Ovary (tissue), 7 donors: ENCODE measurements at regions not wholly inside any gene's neighbourhood (a gene's known extent, or its start where the extent isn't known, plus 50 kb on each side); places are given as distances from the start of the nearest gene placed in this dataset.

ENCODE experiments used
- DNase-seq, 5 donors: peaks; one replicate each; pipeline ENCODE4 v3.0.0-alpha.2; 2019 to 2020
- H3K27ac ChIP-seq, 2 donors: fragments of 200-600 bp; one replicate each; pipeline versions ENCODE4 v1.5.1 to v1.8.0; 2019 to 2022
- H3K27me3 ChIP-seq: fragments of 200-600 bp; one replicate; pipeline ENCODE4 v1.8.0; 2022
- H3K36me3 ChIP-seq: fragments of 200-600 bp; sonication (generic); one replicate; pipeline ENCODE4 v1.5.1; 2019
- H3K4me1 ChIP-seq: one replicate; pipeline ENCODE4 v1.8.1; 2013; ENCODE audit warnings: mild to moderate bottlenecking, moderate library complexity; ENCODE audit not compliant: insufficient read depth
- H3K4me3 ChIP-seq: fragments of 200-600 bp; sonication (generic); one replicate; pipeline ENCODE4 v1.5.1; 2017
- H3K9me3 ChIP-seq, 2 donors: fragments of 200-600 bp in 1 of 2; sonication (generic) in 1 of 2; one replicate each; pipeline versions ENCODE4 v1.5.1 to v1.8.1; 2013 to 2019; ENCODE audit warnings: mild to moderate bottlenecking in 1 of 2, moderate library complexity in 1 of 2
- EP300 ChIP-seq: sonication (generic); formaldehyde crosslinking; IDR thresholded peaks from one replicate; pipeline ENCODE4 v1.6.1; 2017; ENCODE audit warnings: antibody characterized with exemption
- POLR2A ChIP-seq: fragments of 450-650 bp; IDR thresholded peaks from one replicate; pipeline ENCODE4 v1.6.1; 2017; ENCODE audit warnings: antibody characterized with exemption, mild to moderate bottlenecking, moderate library complexity
- WGBS, 3 donors: extraction: QIAGEN DNeasy Blood & Tissue Kit in 1 of 3; methylation state at CpG; one replicate each; pipeline versions ENCODE4 v1.1.5 to v1.1.7; 2013 to 2017; 5-methylcytosine and 5-hydroxymethylcytosine counted together
- intact Hi-C, 4 donors: fragments of 100-400 bp; cut with DNase I; formaldehyde crosslinking; loops; one replicate each; pipeline versions ENCODE4 v1.11.0 to v1.15.1; 2022 to 2023
- TF ChIP-seq, protein P1 (sequence below), 3 donors: fragments of 450-650 bp in 2 of 3; fragments of 200-600 bp in 1 of 3; IDR thresholded peaks; one replicate each; pipeline versions ENCODE4 v1.5.1 to v1.8.0; 2016 to 2022; ENCODE audit warnings: antibody characterized with exemption in 3 of 3, mild to moderate bottlenecking in 1 of 3
- donor health status: DM: no; HTN: no; CAD: no; lungs with moderate emphysema.
- donor health status: DM: no; HTN: no; CAD: no.
- donor health status: Bipolar disorder and iron deficiency.
- donor health status: DM: no; HTN: no; CAD: no.
- donor health status: DM: yes; HTN: yes; CAD: no.

DNA sequence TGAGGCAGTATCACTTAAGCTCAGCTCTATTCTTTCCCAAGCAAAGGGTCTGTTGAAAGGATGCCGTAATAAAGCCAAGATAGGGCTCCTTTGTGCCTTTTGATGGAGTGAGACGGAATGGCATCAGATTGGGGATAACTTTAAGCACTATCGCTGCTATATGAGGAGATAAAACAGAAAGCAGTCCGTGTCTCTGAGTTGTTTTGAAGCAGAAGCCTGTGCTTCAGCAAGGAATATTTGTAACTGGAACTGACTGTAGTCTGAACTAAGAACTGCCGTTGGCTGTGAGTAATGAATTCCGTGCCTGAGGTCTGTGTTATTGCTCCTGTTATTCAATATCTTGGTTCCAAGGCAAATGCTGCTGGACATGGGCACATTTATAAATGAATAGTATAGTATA is 297.4 kb downstream of the ANKRD50 start:
- TF ChIP-seq POLR2A (no peak), EP300 (no peak)
- TF ChIP-seq, protein P1, sequence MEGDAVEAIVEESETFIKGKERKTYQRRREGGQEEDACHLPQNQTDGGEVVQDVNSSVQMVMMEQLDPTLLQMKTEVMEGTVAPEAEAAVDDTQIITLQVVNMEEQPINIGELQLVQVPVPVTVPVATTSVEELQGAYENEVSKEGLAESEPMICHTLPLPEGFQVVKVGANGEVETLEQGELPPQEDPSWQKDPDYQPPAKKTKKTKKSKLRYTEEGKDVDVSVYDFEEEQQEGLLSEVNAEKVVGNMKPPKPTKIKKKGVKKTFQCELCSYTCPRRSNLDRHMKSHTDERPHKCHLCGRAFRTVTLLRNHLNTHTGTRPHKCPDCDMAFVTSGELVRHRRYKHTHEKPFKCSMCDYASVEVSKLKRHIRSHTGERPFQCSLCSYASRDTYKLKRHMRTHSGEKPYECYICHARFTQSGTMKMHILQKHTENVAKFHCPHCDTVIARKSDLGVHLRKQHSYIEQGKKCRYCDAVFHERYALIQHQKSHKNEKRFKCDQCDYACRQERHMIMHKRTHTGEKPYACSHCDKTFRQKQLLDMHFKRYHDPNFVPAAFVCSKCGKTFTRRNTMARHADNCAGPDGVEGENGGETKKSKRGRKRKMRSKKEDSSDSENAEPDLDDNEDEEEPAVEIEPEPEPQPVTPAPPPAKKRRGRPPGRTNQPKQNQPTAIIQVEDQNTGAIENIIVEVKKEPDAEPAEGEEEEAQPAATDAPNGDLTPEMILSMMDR (IDR thresholded peaks at IDR 0.05), result no peak
- Histone ChIP-seq H3K27me3 (no peaks in the 10 kb centered on the region), H3K36me3 (no peaks in the 10 kb centered on the region), H3K4me1 (no peaks in the 10 kb centered on the region), H3K4me3 (no peak overlapping the region), H3K9me3 (no peaks in the 10 kb centered on the region), H3K27ac (no peak overlapping the region)
- intact Hi-C loops, result no loop called here
- WGBS, 3 donors, result 86 to 88% (median 87%) methylated on average over 6 of the region's 6 CpGs
- DNase-seq, result no peak

DNA sequence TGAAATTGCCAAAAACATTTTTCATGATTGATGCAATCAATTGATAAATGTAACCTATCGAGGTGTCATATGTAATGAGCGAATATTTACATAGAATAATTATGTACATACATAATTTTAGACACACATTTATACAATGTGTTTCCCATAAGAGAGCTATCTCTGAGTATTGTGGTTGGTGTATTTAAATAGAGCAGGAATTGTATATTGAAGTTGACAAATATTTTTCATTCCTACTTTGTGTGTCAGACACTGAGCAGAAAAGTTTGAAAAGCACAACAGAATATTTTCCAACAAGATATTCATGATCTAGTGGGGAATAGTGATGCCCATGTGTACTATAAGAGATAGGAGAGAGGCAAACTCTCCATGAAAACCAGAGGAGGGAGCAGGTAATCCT is 295.2 kb downstream of the ANKRD50 start:
- intact Hi-C loops, result no loop called here
- 73 to 99% (median 78%) methylated on average over 2 of the region's 2 CpGs for WGBS, 3 donors
- H3K27me3 ChIP-seq, result no peaks in the 10 kb centered on the region

DNA sequence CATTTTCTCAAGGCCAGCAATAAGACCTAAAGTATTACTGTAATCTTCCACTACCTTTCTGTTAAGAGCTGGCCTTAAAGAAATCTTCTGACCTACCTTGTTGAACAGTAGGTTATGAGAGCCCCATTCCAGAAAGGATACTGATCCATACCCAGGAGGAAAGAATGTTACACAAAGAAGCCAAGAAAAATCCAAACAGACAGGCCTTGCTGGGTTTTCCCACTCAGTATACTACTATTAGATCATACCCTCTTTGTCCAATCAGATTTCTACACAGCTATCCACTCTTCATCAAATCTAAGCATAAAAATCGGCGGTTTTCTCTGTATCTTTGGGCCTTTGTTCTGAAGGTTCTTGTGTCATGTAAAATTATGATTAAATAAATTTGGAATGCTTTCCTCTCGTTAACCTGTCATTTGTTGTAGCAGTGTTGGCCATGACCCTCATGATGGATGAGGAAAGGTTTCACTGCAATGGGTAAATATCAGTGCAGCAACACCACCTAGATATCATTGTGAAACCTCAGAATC is 292.3 kb downstream of the ANKRD50 start:
- 59 to 71% (median 65%) methylated on average over 3 of the region's 3 CpGs for WGBS, 3 donors
- no peak for DNase-seq
- Histone ChIP-seq H3K4me3 (no peak overlapping the region), H3K4me1 (no peaks in the 10 kb centered on the region), H3K36me3 (no peaks in the 10 kb centered on the region), H3K27me3 (no peaks in the 10 kb centered on the region), H3K27ac (no peak overlapping the region), H3K9me3 (no peaks in the 10 kb centered on the region)
- intact Hi-C loops, result no loop called here
- no peak for TF ChIP-seq EP300

More for the DNA sequence above, 295.2 kb downstream of the ANKRD50 start:
- H3K36me3 ChIP-seq, result no peaks in the 10 kb centered on the region
- H3K4me1 ChIP-seq, result no peaks in the 10 kb centered on the region
- DNase-seq, result no peak
- no peak overlapping the region for H3K27ac ChIP-seq
- TF ChIP-seq EP300, result no peak
- no peaks in the 10 kb centered on the region for H3K9me3 ChIP-seq
- H3K4me3 ChIP-seq, result no peak overlapping the region

DNA sequence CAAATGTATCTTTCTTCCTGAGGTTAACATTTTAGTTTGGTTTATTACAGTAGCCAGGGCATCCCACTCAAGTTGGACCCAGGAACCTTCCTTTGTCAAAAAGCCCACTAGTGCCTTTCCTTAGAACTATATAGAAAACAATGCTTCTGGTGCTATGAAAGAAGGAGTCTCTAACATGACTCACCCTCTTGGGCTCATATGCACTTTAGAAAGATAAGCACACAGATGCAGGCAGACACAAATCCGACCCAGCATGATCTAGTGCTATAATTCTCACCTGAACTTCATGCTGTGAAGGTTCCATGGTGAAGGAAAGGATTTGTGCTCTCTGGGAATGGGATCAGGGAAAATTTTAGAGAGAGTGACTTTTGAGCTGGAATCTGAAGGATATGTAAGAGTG is 289.4 kb downstream of the ANKRD50 start:
- WGBS, 3 donors, result 51 to 79% (median 68%) methylated on average over 1 of the region's 1 CpG
- intact Hi-C loops, result no loop called here
- TF ChIP-seq, protein P1 (IDR thresholded peaks at IDR 0.05), result no peak
- TF ChIP-seq POLR2A, result no peak
- no peak for TF ChIP-seq EP300
- Histone ChIP-seq H3K4me1 (no peaks in the 10 kb centered on the region), H3K9me3 (no peaks in the 10 kb centered on the region), H3K27ac (no peak overlapping the region), H3K4me3 (no peak overlapping the region), H3K27me3 (no peaks in the 10 kb centered on the region), H3K36me3 (no peaks in the 10 kb centered on the region)
- no peak for DNase-seq

DNA sequence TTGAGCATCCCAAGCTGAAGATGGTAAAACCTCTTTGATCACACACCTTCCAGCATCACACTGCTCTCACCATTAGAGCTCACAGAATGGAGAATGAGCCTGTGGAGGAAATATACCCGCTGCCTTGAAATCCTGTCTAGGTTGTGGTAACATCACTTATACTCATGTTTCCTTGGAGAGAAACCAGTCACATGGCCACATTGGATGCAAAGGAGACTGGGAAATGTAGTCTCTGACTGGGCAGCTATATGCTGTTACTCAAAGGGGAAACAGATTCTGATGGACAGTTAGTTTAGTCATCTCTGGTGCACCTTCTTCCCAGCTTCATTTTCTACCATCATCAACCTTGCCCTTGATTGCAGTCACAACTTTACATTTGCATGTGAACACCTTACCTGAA is 286.3 kb downstream of the ANKRD50 start:
- WGBS, 3 donors, result 0% methylated on average over 1 of the region's 1 CpG
- TF ChIP-seq, protein P1 (IDR thresholded peaks at IDR 0.05), result no peak
- TF ChIP-seq POLR2A (no peak), EP300 (no peak)
- intact Hi-C loops, result no loop called here

More for the DNA sequence above, 286.3 kb downstream of the ANKRD50 start:
- Histone ChIP-seq H3K36me3 (no peaks in the 10 kb centered on the region), H3K27me3 (no peaks in the 10 kb centered on the region), H3K27ac (no peak overlapping the region), H3K4me3 (no peak overlapping the region), H3K4me1 (no peaks in the 10 kb centered on the region), H3K9me3 (no peaks in the 10 kb centered on the region)
- DNase-seq, result no peak
